A549 (cell line): ENCODE measurements at regions not wholly inside any gene's neighbourhood (a gene's known extent, or its start where the extent isn't known, plus 50 kb on each side); places are given as distances from the start of the nearest gene placed in this dataset.

Source experiments
- ATAC-seq, 2 experiments: fragments of 200-7000 bp in 1 of 2; fragments of >200 bp in 1 of 2; cut with Nextera tagmentation in 1 of 2; cut with Tn5 transposase in 1 of 2; 3 replicates each; pipeline versions ENCODE4 v1.8.0 to v1.9.1; 2018 to 2020; ENCODE audit warnings: mild to moderate bottlenecking in 1 of 2, moderate library complexity in 1 of 2
- CTCF ChIA-PET: fragments of 300-600 bp; sonication (Branson Sonifier 250); formaldehyde crosslinking; extraction: SDS; loops from one replicate; lab custom pipeline; 2021; ENCODE audit warnings: antibody characterized with exemption, inconsistent platforms; lab: Yijun Ruan, JAX
- POLR2A ChIA-PET: fragments of 350-600 bp; formaldehyde crosslinking; extraction: SDS; loops from one replicate; lab custom pipeline; 2021; ENCODE audit warnings: antibody characterized with exemption, inconsistent platforms; lab: Yijun Ruan, JAX
- DNase-seq, 2 experiments: peaks; one replicate each; pipeline versions ENCODE4 v3.0.0 to v3.0.0-alpha.2; 2011 to 2016; ENCODE audit warnings: low read depth in 1 of 2, low spot score in 1 of 2
- FAIRE-seq: peaks from 2 replicates; lab custom pipeline; 2011; peaks lifted over from hg19 to GRCh38; lab: Jason Lieb, UNC
- H3K27ac ChIP-seq, 2 experiments: fragments of >200 bp; sonication (Bioruptor Twin); formaldehyde crosslinking; 3 replicates each; pipeline ENCODE4 v1.5.1; 2016 to 2017
- H3K4me1 ChIP-seq: fragments of >200 bp; sonication (Bioruptor Twin); formaldehyde crosslinking; 3 replicates; pipeline ENCODE4 v1.6.1; 2016
- H3K4me2 ChIP-seq: fragments of >200 bp; sonication (Bioruptor Twin); formaldehyde crosslinking; 3 replicates; pipeline ENCODE4 v1.6.1; 2016
- H3K4me3 ChIP-seq: fragments of >200 bp; sonication (Bioruptor Twin); formaldehyde crosslinking; 3 replicates; pipeline ENCODE4 v1.5.1; 2016
- H3K9me3 ChIP-seq: fragments of >200 bp; sonication (Bioruptor Twin); formaldehyde crosslinking; 3 replicates; pipeline ENCODE4 v1.6.1; 2016
- CBX2 ChIP-seq: fragments of 200-600 bp; sonication (generic); IDR thresholded peaks from 2 replicates; pipeline ENCODE4 v1.6.1; 2016; ENCODE audit warnings: low read depth, mild to moderate bottlenecking, borderline replicate concordance
- CHD2 ChIP-seq: fragments of 150-350 bp; IDR thresholded peaks from 2 replicates; pipeline ENCODE4 v1.6.1; 2014; ENCODE audit warnings: low read length; ENCODE audit not compliant: partially characterized antibody
- CHD4 ChIP-seq: fragments of 200-600 bp; sonication (generic); IDR thresholded peaks from 2 replicates; pipeline ENCODE4 v1.6.1; 2016; ENCODE audit warnings: antibody characterized with exemption, mild to moderate bottlenecking, borderline replicate concordance
- EHF ChIP-seq: fragments of 250-450 bp; sonication (Bioruptor Pico); IDR thresholded peaks from 2 replicates; pipeline ENCODE4 v1.5.0; 2020; ENCODE audit warnings: mild to moderate bottlenecking
- EHMT2 ChIP-seq: fragments of 200-600 bp; sonication (generic); IDR thresholded peaks from 2 replicates; pipeline ENCODE4 v1.6.1; 2016; ENCODE audit warnings: antibody characterized with exemption, low read depth, mild to moderate bottlenecking, moderate library complexity
- EP300 ChIP-seq, 2 experiments: fragments of >200 bp; sonication (Bioruptor Twin); formaldehyde crosslinking; IDR thresholded peaks; 2 replicates in 1 of 2; 3 replicates in 1 of 2; pipeline ENCODE4 v1.6.1; 2016 to 2017
- FOSL2 ChIP-seq, 2 experiments: fragments of 450-650 bp in 1 of 2; fragments of >200 bp in 1 of 2; sonication (Bioruptor Twin) in 1 of 2; formaldehyde crosslinking; IDR thresholded peaks; 2 replicates each; pipeline versions ENCODE4 v1.5.0 to v1.6.1; 2016 to 2020; ENCODE audit warnings: mild to moderate bottlenecking in 1 of 2, moderate library complexity in 1 of 2
- FOXS1 ChIP-seq: fragments of 250-450 bp; sonication (Bioruptor Pico); IDR thresholded peaks from 2 replicates; pipeline ENCODE4 v1.5.0; 2020; ENCODE audit warnings: mild to moderate bottlenecking, moderate library complexity
- GATA3 ChIP-seq: IDR thresholded peaks from 2 replicates; pipeline ENCODE4 v1.6.1; 2012; ENCODE audit warnings: borderline replicate concordance
- HEYL ChIP-seq: fragments of 250-450 bp; sonication (Bioruptor Pico); IDR thresholded peaks from 2 replicates; pipeline ENCODE4 v1.8.0; 2021; ENCODE audit warnings: mild to moderate bottlenecking, moderate library complexity
- HOXB5 ChIP-seq: fragments of 250-450 bp; sonication (Bioruptor Pico); IDR thresholded peaks from 2 replicates; pipeline ENCODE4 v1.5.0; 2020; ENCODE audit warnings: mild to moderate bottlenecking, moderate library complexity
- JUNB ChIP-seq: fragments of >200 bp; sonication (Bioruptor Twin); formaldehyde crosslinking; IDR thresholded peaks from 2 replicates; pipeline ENCODE4 v1.6.1; 2016
- KDM1A ChIP-seq: fragments of 200-600 bp; sonication (generic); IDR thresholded peaks from 2 replicates; pipeline ENCODE4 v1.6.1; 2016; ENCODE audit warnings: low read depth, mild to moderate bottlenecking
- MAFK ChIP-seq: fragments of 450-650 bp; IDR thresholded peaks from 2 replicates; pipeline ENCODE4 v1.6.1; 2014; ENCODE audit not compliant: partially characterized antibody
- RFX5 ChIP-seq: fragments of 450-650 bp; IDR thresholded peaks from 2 replicates; pipeline ENCODE4 v1.7.1; 2014; ENCODE audit warnings: antibody characterized with exemption, mild to moderate bottlenecking, moderate library complexity
- TFCP2L1 ChIP-seq: fragments of 250-450 bp; sonication (Bioruptor Pico); IDR thresholded peaks from 2 replicates; pipeline ENCODE4 v1.5.0; 2021; ENCODE audit warnings: mild to moderate bottlenecking
- TP53 ChIP-seq: fragments of 250-450 bp; sonication (Bioruptor Pico); IDR thresholded peaks from 2 replicates; pipeline ENCODE4 v1.5.0; 2021; ENCODE audit warnings: mild to moderate bottlenecking, moderate library complexity
- ZC3H11A ChIP-seq: fragments of 450-650 bp; IDR thresholded peaks from 2 replicates; pipeline ENCODE4 v1.6.1; 2014; ENCODE audit warnings: antibody characterized with exemption, mild to moderate bottlenecking
- ZFP36 ChIP-seq: fragments of 450-650 bp; IDR thresholded peaks from 2 replicates; pipeline ENCODE4 v1.6.1; 2014; ENCODE audit warnings: borderline replicate concordance; ENCODE audit not compliant: partially characterized antibody
- WGBS: methylation state at CpG from one replicate; pipeline ENCODE4 v1.1.6; 2017; ENCODE audit errors: missing lambda C conversion rate; 5-methylcytosine and 5-hydroxymethylcytosine counted together
- TF ChIP-seq, protein P1 (sequence below): fragments of 450-650 bp; IDR thresholded peaks from 2 replicates; pipeline ENCODE4 v1.6.1; 2014; ENCODE audit warnings: antibody characterized with exemption
- TF ChIP-seq, protein P2 (sequence below): fragments of >200 bp; sonication (Bioruptor Twin); formaldehyde crosslinking; IDR thresholded peaks from 3 replicates; pipeline ENCODE4 v1.6.1; 2016
- TF ChIP-seq, protein P3 (sequence below): fragments of 250-450 bp; sonication (Bioruptor Pico); IDR thresholded peaks from 2 replicates; pipeline ENCODE4 v1.5.0; 2021; ENCODE audit warnings: mild to moderate bottlenecking, moderate library complexity, borderline replicate concordance
- TF ChIP-seq, protein P4 (sequence below): fragments of 150-350 bp; IDR thresholded peaks from 2 replicates; pipeline ENCODE4 v1.6.1; 2014; ENCODE audit warnings: low read depth, mild to moderate bottlenecking, low read length

DNA sequence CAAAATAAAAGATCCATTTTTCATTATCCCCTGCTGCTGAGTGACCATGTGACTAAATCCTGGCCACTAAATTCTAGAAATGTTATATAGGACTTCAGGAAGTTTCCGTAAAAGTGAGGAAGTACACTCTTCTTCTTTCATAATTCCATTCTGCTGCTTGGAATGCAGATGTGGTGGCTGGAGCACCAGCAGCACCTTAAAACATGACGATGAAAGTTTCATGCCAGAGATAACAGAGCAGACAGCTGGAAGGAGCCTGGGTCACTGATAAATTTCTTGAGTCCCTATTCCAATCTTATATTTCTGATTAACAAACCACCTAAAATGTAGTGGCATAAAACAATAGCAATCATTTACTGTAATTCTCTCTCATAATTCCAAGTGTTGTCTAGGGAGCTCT, 238.7 kb downstream of the TBL1XR1 start (continued):
- TF ChIP-seq, protein P1, sequence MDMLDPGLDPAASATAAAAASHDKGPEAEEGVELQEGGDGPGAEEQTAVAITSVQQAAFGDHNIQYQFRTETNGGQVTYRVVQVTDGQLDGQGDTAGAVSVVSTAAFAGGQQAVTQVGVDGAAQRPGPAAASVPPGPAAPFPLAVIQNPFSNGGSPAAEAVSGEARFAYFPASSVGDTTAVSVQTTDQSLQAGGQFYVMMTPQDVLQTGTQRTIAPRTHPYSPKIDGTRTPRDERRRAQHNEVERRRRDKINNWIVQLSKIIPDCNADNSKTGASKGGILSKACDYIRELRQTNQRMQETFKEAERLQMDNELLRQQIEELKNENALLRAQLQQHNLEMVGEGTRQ, result no peak
- TF ChIP-seq EHF (CRISPR knock-in tag), result no peak

DNA sequence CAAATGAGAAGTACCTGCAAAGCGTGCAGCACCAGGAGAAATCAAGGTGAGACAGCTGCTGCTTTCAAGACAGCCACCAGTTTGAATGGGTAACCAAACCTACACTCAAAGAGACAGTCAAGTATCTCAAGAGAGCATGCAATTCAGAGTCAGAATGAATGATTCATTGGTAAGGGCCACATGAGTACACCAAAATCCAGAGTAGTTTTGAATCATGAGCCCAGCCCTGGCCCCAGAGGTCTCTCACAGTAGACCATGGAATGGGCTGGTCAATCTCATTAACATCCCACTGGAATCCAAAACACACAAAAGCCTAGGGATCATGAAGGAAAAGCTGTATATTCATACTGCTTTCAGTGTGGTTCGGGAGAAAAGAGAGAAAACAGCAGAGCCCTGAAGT, 242.8 kb downstream of the TBL1XR1 start:
- Histone ChIP-seq H3K4me1 (peaks cover 7% of the 10 kb centered on the region; the same call in 1 of the 3 replicates), H3K4me3 (no peak overlapping the region), H3K9me3 (no peaks in the 10 kb centered on the region), H3K4me2 (no peak overlapping the region), H3K27ac (no peak overlapping the region)
- POLR2A ChIA-PET, result no interaction called here
- no peak for DNase-seq
- TF ChIP-seq EHMT2 (no peak), CHD4 (no peak), FOXS1 (no peak), ZFP36 (no peak), FOSL2 (IDR thresholded peaks at IDR 0.05) (no peak), FOSL2 (CRISPR knock-in tag; IDR thresholded peaks at IDR 0.05) (no peak), TFCP2L1 (CRISPR knock-in tag) (no peak), CBX2 (no peak), JUNB (no peak), HOXB5 (no peak), KDM1A (no peak), ZC3H11A (no peak), RFX5 (no peak)
- TF ChIP-seq, protein P2, sequence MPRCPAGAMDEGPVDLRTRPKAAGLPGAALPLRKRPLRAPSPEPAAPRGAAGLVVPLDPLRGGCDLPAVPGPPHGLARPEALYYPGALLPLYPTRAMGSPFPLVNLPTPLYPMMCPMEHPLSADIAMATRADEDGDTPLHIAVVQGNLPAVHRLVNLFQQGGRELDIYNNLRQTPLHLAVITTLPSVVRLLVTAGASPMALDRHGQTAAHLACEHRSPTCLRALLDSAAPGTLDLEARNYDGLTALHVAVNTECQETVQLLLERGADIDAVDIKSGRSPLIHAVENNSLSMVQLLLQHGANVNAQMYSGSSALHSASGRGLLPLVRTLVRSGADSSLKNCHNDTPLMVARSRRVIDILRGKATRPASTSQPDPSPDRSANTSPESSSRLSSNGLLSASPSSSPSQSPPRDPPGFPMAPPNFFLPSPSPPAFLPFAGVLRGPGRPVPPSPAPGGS, result no peak
- TF ChIP-seq, protein P1, result no peak
- TF ChIP-seq, protein P3, sequence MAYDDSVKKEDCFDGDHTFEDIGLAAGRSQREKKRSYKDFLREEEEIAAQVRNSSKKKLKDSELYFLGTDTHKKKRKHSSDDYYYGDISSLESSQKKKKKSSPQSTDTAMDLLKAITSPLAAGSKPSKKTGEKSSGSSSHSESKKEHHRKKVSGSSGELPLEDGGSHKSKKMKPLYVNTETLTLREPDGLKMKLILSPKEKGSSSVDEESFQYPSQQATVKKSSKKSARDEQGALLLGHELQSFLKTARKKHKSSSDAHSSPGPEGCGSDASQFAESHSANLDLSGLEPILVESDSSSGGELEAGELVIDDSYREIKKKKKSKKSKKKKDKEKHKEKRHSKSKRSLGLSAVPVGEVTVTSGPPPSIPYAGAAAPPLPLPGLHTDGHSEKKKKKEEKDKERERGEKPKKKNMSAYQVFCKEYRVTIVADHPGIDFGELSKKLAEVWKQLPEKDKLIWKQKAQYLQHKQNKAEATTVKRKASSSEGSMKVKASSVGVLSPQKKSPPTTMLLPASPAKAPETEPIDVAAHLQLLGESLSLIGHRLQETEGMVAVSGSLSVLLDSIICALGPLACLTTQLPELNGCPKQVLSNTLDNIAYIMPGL (CRISPR knock-in tag), result no peak
- WGBS, result 80% methylated on average over 2 of the region's 2 CpGs
- CTCF ChIA-PET, result no interaction called here
- no peak for ATAC-seq
- no peak for FAIRE-seq

DNA sequence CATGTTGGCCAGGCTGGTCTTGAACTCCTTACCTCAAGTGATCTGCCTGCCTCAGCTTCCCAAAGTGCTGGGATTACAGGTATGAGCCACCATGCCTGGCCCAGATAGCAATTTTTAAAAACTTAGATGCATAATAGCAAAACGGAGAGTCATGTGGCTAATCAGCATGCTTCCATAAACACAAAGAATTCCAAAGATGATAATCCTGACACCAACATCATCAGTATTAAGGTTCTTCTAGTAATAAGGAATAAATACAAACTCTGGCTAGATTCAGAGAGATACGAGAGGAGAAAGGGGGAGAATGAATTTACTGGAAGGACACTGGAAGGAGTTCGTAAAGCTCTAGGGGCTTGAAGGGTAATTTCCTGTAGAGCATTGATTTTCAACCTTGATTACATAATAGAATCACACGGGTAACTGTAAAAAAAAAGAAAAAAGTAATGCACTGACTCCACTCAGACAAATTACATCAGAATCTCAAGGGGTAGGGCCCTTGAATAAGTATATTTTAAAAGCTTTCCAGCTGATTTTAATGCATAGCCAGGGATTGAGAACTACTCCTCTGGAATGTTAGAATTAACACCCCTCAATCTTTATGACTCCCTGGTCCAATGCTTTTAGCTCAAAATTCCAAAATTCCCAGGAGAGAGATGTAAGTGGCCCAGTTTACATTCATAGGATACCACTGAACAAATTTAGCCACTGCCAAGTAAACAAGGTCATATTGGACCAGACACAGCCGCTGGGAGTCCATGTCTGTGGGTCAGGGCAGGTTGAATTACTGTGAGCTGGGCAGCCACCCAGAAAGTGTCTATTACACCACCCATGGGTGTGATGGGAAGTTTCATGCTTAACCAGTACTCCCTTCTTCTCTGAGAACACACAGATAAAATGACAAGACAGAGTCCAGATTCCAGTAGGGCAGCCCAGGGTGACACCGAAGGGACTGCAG, 243.9 kb downstream of the TBL1XR1 start:
- no peak for ATAC-seq
- no peak for DNase-seq
- WGBS, result 57% methylated on average over 6 of the region's 6 CpGs
- Histone ChIP-seq H3K4me2 (no peak overlapping the region), H3K4me3 (no peak overlapping the region), H3K27ac (no peak overlapping the region), H3K4me1 (peaks cover 7% of the 10 kb centered on the region; the same call in 1 of the 3 replicates), H3K9me3 (no peaks in the 10 kb centered on the region)
- FAIRE-seq, result no peak
- POLR2A ChIA-PET, result no interaction called here
- CTCF ChIA-PET, result no interaction called here
- TF ChIP-seq, protein P4, sequence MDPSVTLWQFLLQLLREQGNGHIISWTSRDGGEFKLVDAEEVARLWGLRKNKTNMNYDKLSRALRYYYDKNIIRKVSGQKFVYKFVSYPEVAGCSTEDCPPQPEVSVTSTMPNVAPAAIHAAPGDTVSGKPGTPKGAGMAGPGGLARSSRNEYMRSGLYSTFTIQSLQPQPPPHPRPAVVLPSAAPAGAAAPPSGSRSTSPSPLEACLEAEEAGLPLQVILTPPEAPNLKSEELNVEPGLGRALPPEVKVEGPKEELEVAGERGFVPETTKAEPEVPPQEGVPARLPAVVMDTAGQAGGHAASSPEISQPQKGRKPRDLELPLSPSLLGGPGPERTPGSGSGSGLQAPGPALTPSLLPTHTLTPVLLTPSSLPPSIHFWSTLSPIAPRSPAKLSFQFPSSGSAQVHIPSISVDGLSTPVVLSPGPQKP, result no peak
- TF ChIP-seq MAFK (no peak), EP300 (IDR thresholded peaks at IDR 0.05) (no peak), HEYL (CRISPR knock-in tag) (no peak), GATA3 (no peak), CHD2 (no peak), KDM1A (no peak), TP53 (CRISPR knock-in tag) (no peak), ZFP36 (no peak)
- TF ChIP-seq, protein P2, result no peak
- TF ChIP-seq, protein P3 (CRISPR knock-in tag), result no peak
